SK-N-SH treated with all-trans-retinoic acid at 6 μM for 48 hours (cell line): ENCODE measurements at regions not wholly inside any gene's neighbourhood (a gene's known extent, or its start where the extent isn't known, plus 50 kb on each side); places are given as distances from the start of the nearest gene placed in this dataset.

ENCODE experiments used
- ATAC-seq: fragments of 200-7000 bp; cut with Tn5 transposase; 3 replicates; pipeline ENCODE4 v1.9.1; 2020; ENCODE audit warnings: mild to moderate bottlenecking, moderate library complexity
- ARNTL ChIP-seq: fragments of 450-650 bp; formaldehyde crosslinking; IDR thresholded peaks from 2 replicates; pipeline ENCODE4 v1.5.0; 2020; ENCODE audit warnings: low read depth, mild to moderate bottlenecking, moderate library complexity, borderline replicate concordance
- BACH2 ChIP-seq: fragments of 250-450 bp; sonication (Bioruptor Pico); IDR thresholded peaks from 2 replicates; pipeline ENCODE4 v1.9.0; 2021; ENCODE audit warnings: mild to moderate bottlenecking, borderline replicate concordance
- CSDC2 ChIP-seq: fragments of 250-450 bp; sonication (Bioruptor Pico); IDR thresholded peaks from 2 replicates; pipeline ENCODE4 v1.5.0; 2020; ENCODE audit warnings: mild to moderate bottlenecking, moderate library complexity
- ESRRG ChIP-seq: fragments of 250-450 bp; sonication (Bioruptor Pico); IDR thresholded peaks from 2 replicates; pipeline ENCODE4 v1.6.1; 2021; ENCODE audit warnings: mild to moderate bottlenecking
- GLIS3 ChIP-seq: fragments of 250-450 bp; sonication (Bioruptor Pico); IDR thresholded peaks from 2 replicates; pipeline ENCODE4 v1.5.0; 2020; ENCODE audit warnings: mild to moderate bottlenecking, moderate library complexity
- ISL1 ChIP-seq: fragments of 250-450 bp; sonication (Bioruptor Pico); IDR thresholded peaks from 2 replicates; pipeline ENCODE4 v2.1.2; 2022; ENCODE audit warnings: mild to moderate bottlenecking, moderate library complexity
- TCF4 ChIP-seq: fragments of 250-450 bp; sonication (Bioruptor Pico); IDR thresholded peaks from 2 replicates; pipeline ENCODE4 v1.8.0; 2021; ENCODE audit warnings: mild to moderate bottlenecking, moderate library complexity, borderline replicate concordance
- TOX ChIP-seq: fragments of 250-450 bp; sonication (Bioruptor Pico); IDR thresholded peaks from 2 replicates; pipeline ENCODE4 v1.8.0; 2021; ENCODE audit warnings: mild to moderate bottlenecking, moderate library complexity, borderline replicate concordance
- ZC3H10 ChIP-seq: fragments of 250-450 bp; sonication (Bioruptor Pico); IDR thresholded peaks from 2 replicates; pipeline ENCODE4 v1.5.1; 2021; ENCODE audit warnings: mild to moderate bottlenecking, moderate library complexity
- ZFP30 ChIP-seq: fragments of 450-650 bp; formaldehyde crosslinking; IDR thresholded peaks from 2 replicates; pipeline ENCODE4 v1.5.0; 2022; ENCODE audit warnings: mild to moderate bottlenecking, moderate library complexity
- ZNF565 ChIP-seq: fragments of 450-650 bp; formaldehyde crosslinking; conservative IDR thresholded peaks from 2 replicates; pipeline ENCODE4 v1.5.0; 2020; ENCODE audit warnings: low read depth, mild to moderate bottlenecking, moderate library complexity
- ZNF70 ChIP-seq: fragments of 450-650 bp; formaldehyde crosslinking; IDR thresholded peaks from 2 replicates; pipeline ENCODE4 v1.5.0; 2020; ENCODE audit warnings: mild to moderate bottlenecking, moderate library complexity
- ZNF8 ChIP-seq: fragments of 450-650 bp; formaldehyde crosslinking; IDR thresholded peaks from 2 replicates; pipeline ENCODE4 v1.5.0; 2020; ENCODE audit warnings: mild to moderate bottlenecking, moderate library complexity
- TF ChIP-seq, protein P1 (sequence below): fragments of 250-450 bp; sonication (Bioruptor Pico); IDR thresholded peaks from 2 replicates; pipeline ENCODE4 v1.8.0; 2021; ENCODE audit warnings: low read depth, mild to moderate bottlenecking, moderate library complexity, borderline replicate concordance
- TF ChIP-seq, protein P2 (sequence below): fragments of 250-450 bp; sonication (Bioruptor Pico); IDR thresholded peaks from 2 replicates; pipeline ENCODE4 v1.8.0; 2020; ENCODE audit warnings: mild to moderate bottlenecking, moderate library complexity, borderline replicate concordance
- TF ChIP-seq, protein P3 (sequence below): fragments of 250-450 bp; sonication (Bioruptor Pico); IDR thresholded peaks from 2 replicates; pipeline ENCODE4 v1.5.1; 2020; ENCODE audit warnings: low read depth, mild to moderate bottlenecking, moderate library complexity
- TF ChIP-seq, protein P4 (sequence below): fragments of 250-450 bp; sonication (Bioruptor Pico); IDR thresholded peaks from 2 replicates; pipeline ENCODE4 v1.5.1; 2021; ENCODE audit warnings: mild to moderate bottlenecking, moderate library complexity

DNA sequence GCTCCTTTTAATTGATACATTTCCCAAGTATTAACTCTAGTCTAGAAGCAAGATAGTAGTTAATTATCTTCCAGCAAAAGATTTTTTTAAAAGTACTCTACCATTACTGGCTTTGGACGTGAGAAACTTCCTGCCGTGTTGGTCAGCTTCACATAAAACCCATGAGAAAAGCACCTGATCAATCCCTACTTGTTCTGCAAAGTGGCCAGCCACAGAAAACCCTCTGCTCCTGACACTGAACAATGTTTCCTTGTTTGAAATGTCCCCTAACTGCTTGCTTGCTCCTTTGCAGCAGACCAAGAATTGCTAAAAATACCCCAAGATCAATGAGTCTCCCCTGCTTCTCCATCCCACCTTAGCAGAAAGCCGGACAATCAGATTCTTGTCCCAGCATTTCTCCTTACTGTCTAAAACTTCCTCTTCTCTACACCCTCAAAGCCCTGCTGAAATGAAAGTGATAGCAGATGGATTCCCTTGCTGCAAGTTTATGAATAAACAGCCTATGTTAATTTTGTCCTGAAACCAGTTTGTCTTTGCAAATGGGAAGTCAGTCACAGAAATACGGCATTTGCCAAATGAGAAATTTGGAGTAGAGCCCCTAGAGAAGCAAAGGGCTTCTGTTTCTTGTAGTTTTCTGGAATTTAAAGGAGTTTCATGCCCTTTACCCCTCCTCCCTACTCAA, 207.1 kb upstream of the ARHGAP20 start:
- no peak for TF ChIP-seq TCF4
- TF ChIP-seq ARNTL (CRISPR knock-in tag), result no peak
- TF ChIP-seq CSDC2 (CRISPR knock-in tag), result no peak
- no peak for TF ChIP-seq BACH2 (CRISPR knock-in tag)
- no peak for TF ChIP-seq ZNF70
- TF ChIP-seq, protein P1, sequence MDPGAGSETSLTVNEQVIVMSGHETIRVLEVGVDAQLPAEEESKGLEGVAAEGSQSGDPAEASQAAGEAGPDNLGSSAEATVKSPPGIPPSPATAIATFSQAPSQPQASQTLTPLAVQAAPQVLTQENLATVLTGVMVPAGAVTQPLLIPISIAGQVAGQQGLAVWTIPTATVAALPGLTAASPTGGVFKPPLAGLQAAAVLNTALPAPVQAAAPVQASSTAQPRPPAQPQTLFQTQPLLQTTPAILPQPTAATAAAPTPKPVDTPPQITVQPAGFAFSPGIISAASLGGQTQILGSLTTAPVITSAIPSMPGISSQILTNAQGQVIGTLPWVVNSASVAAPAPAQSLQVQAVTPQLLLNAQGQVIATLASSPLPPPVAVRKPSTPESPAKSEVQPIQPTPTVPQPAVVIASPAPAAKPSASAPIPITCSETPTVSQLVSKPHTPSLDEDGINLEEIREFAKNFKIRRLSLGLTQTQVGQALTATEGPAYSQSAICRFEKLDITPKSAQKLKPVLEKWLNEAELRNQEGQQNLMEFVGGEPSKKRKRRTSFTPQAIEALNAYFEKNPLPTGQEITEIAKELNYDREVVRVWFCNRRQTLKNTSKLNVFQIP (CRISPR knock-in tag), result no peak
- TF ChIP-seq ZNF8 (CRISPR knock-in tag), result no peak
- no peak for TF ChIP-seq TOX (CRISPR knock-in tag)
- TF ChIP-seq ESRRG, result no peak
- no peak for TF ChIP-seq ZC3H10
- TF ChIP-seq ZNF565 (CRISPR knock-in tag), result no peak
- TF ChIP-seq GLIS3 (CRISPR knock-in tag), result no peak
- TF ChIP-seq ISL1 (CRISPR knock-in tag), result no peak
- no peak for ATAC-seq

DNA sequence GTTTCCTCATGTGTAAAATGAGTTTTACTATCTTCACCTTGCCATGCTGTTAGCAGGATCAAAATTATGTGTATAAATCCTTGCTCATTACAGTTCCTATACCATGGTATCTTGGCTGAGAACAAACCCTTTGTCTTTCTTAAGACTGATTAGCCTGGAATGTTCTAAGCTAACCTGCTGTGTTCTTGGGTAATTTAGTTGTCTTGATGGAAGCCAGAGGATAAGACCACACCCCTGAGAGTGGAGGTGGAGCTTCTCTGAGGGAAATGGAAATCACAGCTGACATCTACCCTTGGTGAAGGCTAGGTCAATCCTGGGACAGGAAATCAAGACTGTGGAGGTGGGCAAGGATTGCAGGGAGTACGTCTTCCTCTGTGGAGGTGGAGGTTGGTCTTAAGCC, 206.1 kb upstream of the ARHGAP20 start:
- TF ChIP-seq, protein P1 (CRISPR knock-in tag), result no peak
- TF ChIP-seq ARNTL (CRISPR knock-in tag) (no peak), ISL1 (CRISPR knock-in tag) (no peak), ZNF70 (no peak), TOX (CRISPR knock-in tag) (no peak), BACH2 (CRISPR knock-in tag) (no peak), ZNF8 (CRISPR knock-in tag) (no peak), GLIS3 (CRISPR knock-in tag) (no peak), TCF4 (no peak)
- TF ChIP-seq, protein P2, sequence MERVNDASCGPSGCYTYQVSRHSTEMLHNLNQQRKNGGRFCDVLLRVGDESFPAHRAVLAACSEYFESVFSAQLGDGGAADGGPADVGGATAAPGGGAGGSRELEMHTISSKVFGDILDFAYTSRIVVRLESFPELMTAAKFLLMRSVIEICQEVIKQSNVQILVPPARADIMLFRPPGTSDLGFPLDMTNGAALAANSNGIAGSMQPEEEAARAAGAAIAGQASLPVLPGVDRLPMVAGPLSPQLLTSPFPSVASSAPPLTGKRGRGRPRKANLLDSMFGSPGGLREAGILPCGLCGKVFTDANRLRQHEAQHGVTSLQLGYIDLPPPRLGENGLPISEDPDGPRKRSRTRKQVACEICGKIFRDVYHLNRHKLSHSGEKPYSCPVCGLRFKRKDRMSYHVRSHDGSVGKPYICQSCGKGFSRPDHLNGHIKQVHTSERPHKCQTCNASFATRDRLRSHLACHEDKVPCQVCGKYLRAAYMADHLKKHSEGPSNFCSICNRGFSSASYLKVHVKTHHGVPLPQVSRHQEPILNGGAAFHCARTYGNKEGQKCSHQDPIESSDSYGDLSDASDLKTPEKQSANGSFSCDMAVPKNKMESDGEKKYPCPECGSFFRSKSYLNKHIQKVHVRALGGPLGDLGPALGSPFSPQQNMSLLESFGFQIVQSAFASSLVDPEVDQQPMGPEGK (CRISPR knock-in tag), result no peak
- TF ChIP-seq, protein P3, sequence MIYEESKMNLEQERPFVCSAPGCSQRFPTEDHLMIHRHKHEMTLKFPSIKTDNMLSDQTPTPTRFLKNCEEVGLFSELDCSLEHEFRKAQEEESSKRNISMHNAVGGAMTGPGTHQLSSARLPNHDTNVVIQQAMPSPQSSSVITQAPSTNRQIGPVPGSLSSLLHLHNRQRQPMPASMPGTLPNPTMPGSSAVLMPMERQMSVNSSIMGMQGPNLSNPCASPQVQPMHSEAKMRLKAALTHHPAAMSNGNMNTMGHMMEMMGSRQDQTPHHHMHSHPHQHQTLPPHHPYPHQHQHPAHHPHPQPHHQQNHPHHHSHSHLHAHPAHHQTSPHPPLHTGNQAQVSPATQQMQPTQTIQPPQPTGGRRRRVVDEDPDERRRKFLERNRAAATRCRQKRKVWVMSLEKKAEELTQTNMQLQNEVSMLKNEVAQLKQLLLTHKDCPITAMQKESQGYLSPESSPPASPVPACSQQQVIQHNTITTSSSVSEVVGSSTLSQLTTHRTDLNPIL (CRISPR knock-in tag), result no peak
- ATAC-seq, result no peak

DNA sequence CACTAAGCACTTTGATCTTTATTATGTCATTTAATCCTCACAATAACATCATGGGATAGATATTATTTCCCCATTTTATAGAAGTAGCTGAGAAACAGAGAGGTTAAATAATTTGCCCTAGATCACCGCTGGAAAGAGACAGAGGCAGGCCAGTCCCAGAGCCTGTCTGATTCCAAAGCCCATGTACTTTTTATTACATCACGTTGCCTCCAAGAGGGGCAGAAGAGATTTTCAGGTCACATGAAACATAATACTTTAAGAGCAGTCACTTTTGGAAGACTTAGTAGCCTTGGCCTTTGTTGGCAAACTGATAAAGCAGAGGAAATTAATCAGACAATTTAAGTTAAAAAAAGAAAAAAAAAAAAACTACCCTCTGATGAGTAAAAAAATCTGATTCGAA, 200.2 kb upstream of the ARHGAP20 start:
- ATAC-seq, result no peak
- TF ChIP-seq ZFP30 (CRISPR knock-in tag) (no peak), ZNF70 (no peak), ISL1 (CRISPR knock-in tag) (no peak), TOX (CRISPR knock-in tag) (no peak)

DNA sequence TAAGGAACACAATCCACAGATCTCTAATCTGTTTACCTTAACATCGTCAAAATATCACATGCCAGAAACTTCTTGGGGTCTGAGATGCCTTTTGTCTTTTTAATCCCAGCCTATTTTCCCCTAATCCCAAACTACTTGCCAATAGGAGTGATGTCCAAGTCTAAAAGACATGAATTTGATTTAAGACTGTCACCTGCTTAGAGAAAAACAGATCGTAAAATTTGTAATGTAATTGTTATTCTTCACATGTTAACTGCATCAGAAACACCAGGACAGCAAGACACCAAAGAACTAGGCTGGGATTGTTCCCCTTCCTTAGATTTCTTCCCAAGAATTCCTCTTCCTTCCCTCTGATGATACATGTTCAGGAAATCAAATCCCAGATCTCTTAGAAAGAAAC, 198.1 kb upstream of the ARHGAP20 start:
- no peak for TF ChIP-seq TOX (CRISPR knock-in tag)
- TF ChIP-seq, protein P4, sequence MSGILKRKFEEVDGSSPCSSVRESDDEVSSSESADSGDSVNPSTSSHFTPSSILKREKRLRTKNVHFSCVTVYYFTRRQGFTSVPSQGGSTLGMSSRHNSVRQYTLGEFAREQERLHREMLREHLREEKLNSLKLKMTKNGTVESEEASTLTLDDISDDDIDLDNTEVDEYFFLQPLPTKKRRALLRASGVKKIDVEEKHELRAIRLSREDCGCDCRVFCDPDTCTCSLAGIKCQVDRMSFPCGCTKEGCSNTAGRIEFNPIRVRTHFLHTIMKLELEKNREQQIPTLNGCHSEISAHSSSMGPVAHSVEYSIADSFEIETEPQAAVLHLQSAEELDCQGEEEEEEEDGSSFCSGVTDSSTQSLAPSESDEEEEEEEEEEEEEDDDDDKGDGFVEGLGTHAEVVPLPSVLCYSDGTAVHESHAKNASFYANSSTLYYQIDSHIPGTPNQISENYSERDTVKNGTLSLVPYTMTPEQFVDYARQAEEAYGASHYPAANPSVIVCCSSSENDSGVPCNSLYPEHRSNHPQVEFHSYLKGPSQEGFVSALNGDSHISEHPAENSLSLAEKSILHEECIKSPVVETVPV (CRISPR knock-in tag), result no peak
- TF ChIP-seq, protein P3 (CRISPR knock-in tag), result no peak
- TF ChIP-seq, protein P2 (CRISPR knock-in tag), result no peak
- TF ChIP-seq ZNF565 (CRISPR knock-in tag), result no peak
- no peak for ATAC-seq
